ENCODE measurements at regions not wholly inside any gene's neighbourhood (a gene's known extent, or its start where the extent isn't known, plus 50 kb on each side); places are given as distances from the start of the nearest gene placed in this dataset.

- H3K9me3 ChIP-seq, result no peaks in the 10 kb centered on the region
- WGBS, 2 donors, result 97 to 98% methylated on average over 3 of the region's 3 CpGs
Observed at GRCh38 chr13:55990631-55991030, 1150.1 kb upstream of the PRR20A start.

GRCh38 chr13:55991666-55992065, 1149.1 kb upstream of the PRR20A start:
- no peaks in the 10 kb centered on the region for H3K36me3 ChIP-seq
- no peak for DNase-seq
- no peaks in the 10 kb centered on the region for H3K9me3 ChIP-seq
- TF ChIP-seq CTCF (IDR thresholded peaks at IDR 0.05), result no peak
- TF ChIP-seq POLR2A (IDR thresholded peaks at IDR 0.05), result no peak
- no peak overlapping the region for H3K4me3 ChIP-seq (replicated peaks in 1 of 3)
- H3K27me3 ChIP-seq, result no peaks in the 10 kb centered on the region
- WGBS, 2 donors, result 74 to 83% methylated on average over 2 of the region's 2 CpGs
- intact Hi-C loops (cut with DNase I), result no loop called here
- no peaks in the 10 kb centered on the region for H3K4me1 ChIP-seq
- H3K27ac ChIP-seq, result no peak overlapping the region

More at GRCh38 chr13:55990631-55991030, 1150.1 kb upstream of the PRR20A start:
- intact Hi-C loops (cut with DNase I), result no loop called here
- H3K27ac ChIP-seq, result no peak overlapping the region
- H3K36me3 ChIP-seq, result no peaks in the 10 kb centered on the region
- TF ChIP-seq POLR2A (IDR thresholded peaks at IDR 0.05), result no peak
- TF ChIP-seq CTCF (IDR thresholded peaks at IDR 0.05), result no peak
- no peak overlapping the region for H3K4me3 ChIP-seq (replicated peaks in 1 of 3)
- H3K4me1 ChIP-seq, result no peaks in the 10 kb centered on the region
- no peaks in the 10 kb centered on the region for H3K27me3 ChIP-seq
- no peak for DNase-seq

GRCh38 chr13:55992145-55992544, 1148.6 kb upstream of the PRR20A start:
- TF ChIP-seq POLR2A (IDR thresholded peaks at IDR 0.05) (no peak), CTCF (IDR thresholded peaks at IDR 0.05) (no peak)
- Histone ChIP-seq H3K9me3 (no peaks in the 10 kb centered on the region), H3K36me3 (no peaks in the 10 kb centered on the region), H3K27me3 (no peaks in the 10 kb centered on the region), H3K27ac (no peak overlapping the region), H3K4me1 (no peaks in the 10 kb centered on the region), H3K4me3 (replicated peaks in 1 of 3) (no peak overlapping the region)
- 37 to 38% methylated on average over 1 of the region's 1 CpG for WGBS, 2 donors
- DNase-seq, result no peak
- intact Hi-C loops (cut with DNase I), result no loop called here

- no peaks in the 10 kb centered on the region for H3K4me1 ChIP-seq
- no peaks in the 10 kb centered on the region for H3K27me3 ChIP-seq
- no peaks in the 10 kb centered on the region for H3K36me3 ChIP-seq
- intact Hi-C loops (cut with DNase I), result no loop called here
- H3K4me3 ChIP-seq (replicated peaks in 1 of 3), result no peak overlapping the region
- DNase-seq, result no peak
- TF ChIP-seq POLR2A (IDR thresholded peaks at IDR 0.05) (no peak), CTCF (IDR thresholded peaks at IDR 0.05) (no peak)
- 83% methylated on average over 2 of the region's 2 CpGs for WGBS, 2 donors
- no peaks in the 10 kb centered on the region for H3K9me3 ChIP-seq
- no peak overlapping the region for H3K27ac ChIP-seq
Observed at GRCh38 chr13:55999709-56000108, 1141.0 kb upstream of the PRR20A start.

GRCh38 chr13:56009418-56009817, 1131.3 kb upstream of the PRR20A start:
- no peaks in the 10 kb centered on the region for H3K27me3 ChIP-seq
- DNase-seq, result no peak
- no peak overlapping the region for H3K4me3 ChIP-seq (replicated peaks in 1 of 3)
- H3K9me3 ChIP-seq, result no peaks in the 10 kb centered on the region
- WGBS, 2 donors, result 99% methylated on average over 2 of the region's 2 CpGs
- no peaks in the 10 kb centered on the region for H3K36me3 ChIP-seq
- no peak for TF ChIP-seq POLR2A (IDR thresholded peaks at IDR 0.05)
- no peak for TF ChIP-seq CTCF (IDR thresholded peaks at IDR 0.05)
- intact Hi-C loops (cut with DNase I), result no loop called here
- H3K27ac ChIP-seq, result no peak overlapping the region
- no peaks in the 10 kb centered on the region for H3K4me1 ChIP-seq

Measured in thyroid gland (tissue), 4 donors.